Cardiac fibroblast (primary cell): ENCODE measurements at regions not wholly inside any gene's neighbourhood (a gene's known extent, or its start where the extent isn't known, plus 50 kb on each side); places are given as distances from the start of the nearest gene placed in this dataset.

Experiments used
- DNase-seq, 2 donors: peaks; one replicate each; pipeline versions ENCODE4 v3.0.0 to v3.0.0-alpha.2; 2010; ENCODE audit warnings: low read depth in 2 of 2
- H3K4me3 ChIP-seq, 2 donors: replicated peaks in 1 of 2; 1 replicate in 1 of 2; 2 replicates in 1 of 2; pipeline ENCODE4 v1.5.1; 2011; ENCODE audit warnings: low read depth in 2 of 2, low read length in 2 of 2, mild to moderate bottlenecking in 2 of 2, moderate library complexity in 1 of 2
- TF ChIP-seq, protein P1 (sequence below): IDR thresholded peaks from one replicate; pipeline ENCODE4 v1.5.1; 2011; ENCODE audit warnings: low read depth, mild to moderate bottlenecking, low read length, inconsistent platforms

DNA sequence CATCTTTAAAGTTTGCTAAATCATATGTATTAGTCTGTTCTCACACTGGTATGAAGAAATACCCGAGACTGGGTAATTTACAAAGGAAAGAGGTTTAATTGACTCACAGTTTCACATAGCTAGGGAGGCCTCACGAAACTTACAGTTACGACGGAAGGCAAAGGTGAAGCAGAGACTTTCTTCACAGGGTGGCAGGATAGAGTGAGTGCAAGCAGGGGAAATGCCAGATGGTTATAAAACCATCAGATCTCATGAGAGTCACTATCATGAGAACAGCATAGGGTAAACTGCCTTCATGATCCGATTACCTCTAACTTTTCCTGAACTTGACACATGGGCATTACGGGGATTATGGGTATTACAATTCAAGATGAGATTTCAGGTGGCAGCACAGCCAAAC, 1075.2 kb upstream of the NRXN1 start:
- TF ChIP-seq, protein P1, sequence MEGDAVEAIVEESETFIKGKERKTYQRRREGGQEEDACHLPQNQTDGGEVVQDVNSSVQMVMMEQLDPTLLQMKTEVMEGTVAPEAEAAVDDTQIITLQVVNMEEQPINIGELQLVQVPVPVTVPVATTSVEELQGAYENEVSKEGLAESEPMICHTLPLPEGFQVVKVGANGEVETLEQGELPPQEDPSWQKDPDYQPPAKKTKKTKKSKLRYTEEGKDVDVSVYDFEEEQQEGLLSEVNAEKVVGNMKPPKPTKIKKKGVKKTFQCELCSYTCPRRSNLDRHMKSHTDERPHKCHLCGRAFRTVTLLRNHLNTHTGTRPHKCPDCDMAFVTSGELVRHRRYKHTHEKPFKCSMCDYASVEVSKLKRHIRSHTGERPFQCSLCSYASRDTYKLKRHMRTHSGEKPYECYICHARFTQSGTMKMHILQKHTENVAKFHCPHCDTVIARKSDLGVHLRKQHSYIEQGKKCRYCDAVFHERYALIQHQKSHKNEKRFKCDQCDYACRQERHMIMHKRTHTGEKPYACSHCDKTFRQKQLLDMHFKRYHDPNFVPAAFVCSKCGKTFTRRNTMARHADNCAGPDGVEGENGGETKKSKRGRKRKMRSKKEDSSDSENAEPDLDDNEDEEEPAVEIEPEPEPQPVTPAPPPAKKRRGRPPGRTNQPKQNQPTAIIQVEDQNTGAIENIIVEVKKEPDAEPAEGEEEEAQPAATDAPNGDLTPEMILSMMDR: no peak
- DNase-seq: no peak
- H3K4me3 ChIP-seq: no peak overlapping the region

DNA sequence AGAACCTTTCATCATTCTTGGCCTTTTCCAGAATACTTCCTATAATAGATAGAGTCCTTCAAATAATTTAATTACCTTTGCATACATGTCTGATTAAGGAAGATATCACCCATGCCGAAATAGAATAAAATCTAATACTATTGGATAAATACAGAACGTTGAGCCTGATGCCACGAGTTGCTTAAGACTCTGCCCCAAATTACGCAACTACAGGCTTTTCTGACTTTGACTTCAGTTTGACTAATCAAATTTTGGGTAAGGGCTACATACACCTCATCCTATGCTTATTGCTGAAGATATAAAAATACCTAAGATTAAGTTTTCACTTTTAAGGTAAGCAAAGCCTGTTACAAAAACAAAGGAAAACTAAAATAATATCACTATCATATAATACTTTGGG, 1065.1 kb upstream of the NRXN1 start:
- DNase-seq: no peak

DNA sequence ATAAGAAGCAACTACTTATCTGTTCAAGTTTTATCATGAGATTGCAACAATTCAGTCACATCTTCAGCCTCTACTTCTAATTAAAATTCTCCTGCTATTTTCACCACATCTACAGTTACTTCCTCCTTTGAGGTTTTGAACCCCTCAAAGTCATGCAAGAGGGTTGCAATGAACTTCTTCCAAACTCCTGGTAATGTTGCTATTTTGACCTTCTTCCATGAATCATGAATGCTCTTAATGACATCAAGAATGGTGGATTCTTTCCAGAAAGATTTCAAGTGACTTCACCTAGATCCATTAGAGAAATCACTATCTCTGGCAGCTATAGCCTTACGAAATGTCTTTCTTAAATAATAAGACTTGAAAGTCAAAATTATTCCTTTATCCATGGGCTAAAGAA, 1052.8 kb upstream of the NRXN1 start:
- peak in 1 of 2 donors; percentile 8 for DNase-seq
- TF ChIP-seq, protein P1: no peak
- H3K4me3 ChIP-seq: no peak overlapping the region

More for the DNA sequence above, 1065.1 kb upstream of the NRXN1 start:
- TF ChIP-seq, protein P1: no peak
- H3K4me3 ChIP-seq: no peak overlapping the region

DNA sequence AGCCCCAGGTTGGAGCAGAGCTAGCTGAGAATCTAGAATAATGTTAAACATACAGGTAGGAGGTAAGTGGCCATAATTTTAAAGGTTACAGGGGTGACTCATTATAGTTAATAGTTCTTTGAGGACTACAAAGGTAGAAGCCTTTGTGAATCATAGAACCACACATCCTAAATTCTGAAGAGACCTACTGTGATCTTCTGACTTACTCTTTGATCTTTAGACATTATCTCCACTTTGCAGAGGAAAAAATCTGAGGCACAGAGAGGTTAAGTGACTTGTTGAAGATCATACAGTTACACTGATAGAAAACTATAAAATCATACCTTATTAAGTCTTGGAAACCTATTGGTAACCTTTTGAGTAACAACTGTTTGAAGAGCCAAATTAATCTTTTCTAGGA, 1051.3 kb upstream of the NRXN1 start:
- TF ChIP-seq, protein P1: no peak
- no peak overlapping the region for H3K4me3 ChIP-seq
- no peak for DNase-seq

DNA sequence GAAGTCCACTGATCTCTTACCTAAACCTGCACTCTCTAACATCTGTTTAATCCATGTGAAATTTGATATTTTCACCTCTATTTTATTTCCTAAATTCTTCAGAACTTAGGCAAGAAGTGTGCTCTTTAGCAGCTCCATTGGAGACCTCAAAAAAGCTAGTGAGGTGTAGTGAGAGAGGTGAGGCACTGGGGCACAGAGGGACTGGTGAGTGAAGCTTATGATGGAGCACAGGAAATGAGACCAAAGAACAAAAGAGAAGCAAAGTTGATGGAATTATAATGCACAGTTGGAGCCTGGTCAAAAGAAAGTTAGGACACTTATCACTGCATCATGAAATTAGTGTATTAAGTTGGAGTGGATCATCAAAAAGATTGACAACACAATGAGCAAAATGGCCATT, 1050.7 kb upstream of the NRXN1 start:
- TF ChIP-seq, protein P1: no peak
- no peak overlapping the region for H3K4me3 ChIP-seq
- DNase-seq: no peak

DNA sequence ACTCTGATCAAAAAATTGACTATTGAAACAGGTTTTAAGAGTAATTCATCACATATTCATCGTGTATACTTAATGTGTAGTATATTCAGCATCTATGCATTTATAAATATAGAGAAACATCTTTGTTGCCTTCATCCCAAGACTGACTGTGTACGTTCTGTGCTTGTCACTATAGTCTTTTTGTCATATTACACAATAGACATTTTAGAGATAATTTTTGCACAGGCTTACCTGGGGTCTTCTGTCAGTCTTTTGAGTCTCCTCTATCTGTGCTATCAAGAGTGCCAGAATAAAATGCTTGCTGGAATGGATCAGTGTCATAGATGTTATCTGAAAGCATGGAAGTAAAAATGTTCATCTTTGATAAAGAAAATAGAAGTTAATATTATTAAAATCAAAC, 1047.7 kb upstream of the NRXN1 start:
- no peak for DNase-seq
- no peak overlapping the region for H3K4me3 ChIP-seq
- TF ChIP-seq, protein P1: no peak

DNA sequence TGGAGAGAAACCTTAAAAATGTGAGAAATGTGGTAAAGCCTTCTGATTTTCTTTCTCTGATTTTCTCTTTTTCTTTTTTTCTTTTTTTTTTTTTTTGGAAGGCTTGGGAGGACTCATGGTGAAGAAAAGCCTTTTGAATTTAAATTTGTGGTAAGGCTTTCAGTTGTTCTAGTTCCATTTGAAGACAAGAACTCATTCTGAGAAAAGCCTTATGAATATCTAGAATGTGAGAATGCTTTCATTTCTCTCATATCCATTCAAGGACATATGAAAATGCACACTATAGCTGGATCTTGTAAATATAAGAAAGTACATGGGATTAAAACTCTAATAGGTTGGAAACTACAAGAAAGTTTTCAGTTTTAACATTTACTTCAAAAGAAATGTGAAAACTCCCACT, 1045.2 kb upstream of the NRXN1 start:
- TF ChIP-seq, protein P1: no peak
- no peak for DNase-seq
- no peak overlapping the region for H3K4me3 ChIP-seq
